ENCODE measurements at regions not wholly inside any gene's neighbourhood (a gene's known extent, or its start where the extent isn't known, plus 50 kb on each side); places are given as distances from the start of the nearest gene placed in this dataset.
"Not testable (repeated sequence)": the region's sequence is repeated elsewhere in the genome, so short reads cannot be mapped to it uniquely, and the experiment has no call there.

- DNase-seq (ENCODE audit: low read depth) = no peak
Measured at GRCh38 chr14:25349269-25349668, 299.3 kb upstream of the STXBP6 start.

- DNase-seq (ENCODE audit: low read depth) = no peak
Measured at GRCh38 chr14:25340882-25341281, 290.9 kb upstream of the STXBP6 start.

- DNase-seq (ENCODE audit: low read depth) = no peak
Measured at GRCh38 chr14:25322784-25323183, 272.8 kb upstream of the STXBP6 start.

GRCh38 chr14:25316007-25316406 lies 266.1 kb upstream of the STXBP6 start:
- not testable (repeated sequence) for DNase-seq (ENCODE audit: low read depth)

GRCh38 chr14:25308244-25308643 lies 258.3 kb upstream of the STXBP6 start:
- DNase-seq (ENCODE audit: low read depth) = no peak

- DNase-seq (ENCODE audit: low read depth) = no peak
Measured at GRCh38 chr14:25303934-25304333, 254.0 kb upstream of the STXBP6 start.

GRCh38 chr14:25298238-25298637 lies 248.3 kb upstream of the STXBP6 start:
- DNase-seq (ENCODE audit: low read depth) = no peak

GRCh38 chr14:25290154-25290553 lies 240.2 kb upstream of the STXBP6 start:
- not testable (repeated sequence) for DNase-seq (ENCODE audit: low read depth)

GRCh38 chr14:25274529-25274928 lies 224.6 kb upstream of the STXBP6 start:
- DNase-seq (ENCODE audit: low read depth) = no peak

- no peak for DNase-seq (ENCODE audit: low read depth)
Measured at GRCh38 chr14:25267186-25267585, 217.2 kb upstream of the STXBP6 start.

GRCh38 chr14:25259470-25259869 lies 209.5 kb upstream of the STXBP6 start:
- peak; percentile 11 for DNase-seq (ENCODE audit: low read depth)

- no peak for DNase-seq (ENCODE audit: low read depth)
Measured at GRCh38 chr14:25252793-25253192, 202.8 kb upstream of the STXBP6 start.

- DNase-seq (ENCODE audit: low read depth) = no peak
Measured at GRCh38 chr14:25250516-25250915, 200.6 kb upstream of the STXBP6 start.

- no peak for DNase-seq (ENCODE audit: low read depth)
Measured at GRCh38 chr14:25247609-25248008, 197.7 kb upstream of the STXBP6 start.

GRCh38 chr14:25246751-25247150 lies 196.8 kb upstream of the STXBP6 start:
- DNase-seq (ENCODE audit: low read depth) = no peak

- DNase-seq (ENCODE audit: low read depth) = no peak
Measured at GRCh38 chr14:25239170-25239569, 189.2 kb upstream of the STXBP6 start.

GRCh38 chr14:25237845-25238244 lies 187.9 kb upstream of the STXBP6 start:
- DNase-seq (ENCODE audit: low read depth) = peak; percentile 73

GRCh38 chr14:25233613-25234012 lies 183.7 kb upstream of the STXBP6 start:
- DNase-seq (ENCODE audit: low read depth) = peak; percentile 4

- peak; percentile 21 for DNase-seq (ENCODE audit: low read depth)
Measured at GRCh38 chr14:25231004-25231403, 181.1 kb upstream of the STXBP6 start.

GRCh38 chr14:25226214-25226613 lies 176.3 kb upstream of the STXBP6 start:
- no peak for DNase-seq (ENCODE audit: low read depth)

GRCh38 chr14:25222256-25222655 lies 172.3 kb upstream of the STXBP6 start:
- DNase-seq (ENCODE audit: low read depth) = no peak

GRCh38 chr14:25220514-25220913 lies 170.6 kb upstream of the STXBP6 start:
- no peak for DNase-seq (ENCODE audit: low read depth)

GRCh38 chr14:25215607-25216006 lies 165.7 kb upstream of the STXBP6 start:
- no peak for DNase-seq (ENCODE audit: low read depth)

GRCh38 chr14:25197885-25198284 lies 147.9 kb upstream of the STXBP6 start:
- DNase-seq (ENCODE audit: low read depth) = no peak

Measured in myocyte (in vitro differentiated cells).